ENCODE measurements at regions not wholly inside any gene's neighbourhood (a gene's known extent, or its start where the extent isn't known, plus 50 kb on each side); places are given as distances from the start of the nearest gene placed in this dataset.

GRCh38 chr1:22344851-22345560, 106.6 kb upstream of the ZBTB40 start:
- intact Hi-C loops (cut with DNase I), result no loop called here
- no peak for ATAC-seq
- Histone ChIP-seq H3K27ac (no peak overlapping the region), H3K9me3 (no peaks in the 10 kb centered on the region), H3K4me3 (no peak overlapping the region), H3K4me1 (peaks cover 0 to 5% (median 0%) of the 10 kb centered on the region in 9 donors), H3K36me3 (no peaks in the 10 kb centered on the region), H3K27me3 (peaks cover 0 to 92% (median 72%) of the 10 kb centered on the region in 7 donors)
- no peak for DNase-seq
- no peak for TF ChIP-seq CTCF (IDR thresholded peaks at IDR 0.05)
- WGBS, 2 donors, result 87 to 90% methylated on average over 17 of the region's 17 CpGs

GRCh38 chr1:22347854-22348760, 103.5 kb upstream of the ZBTB40 start:
- WGBS, 2 donors, result 67% methylated on average over 16 of the region's 16 CpGs
- Histone ChIP-seq H3K36me3 (no peaks in the 10 kb centered on the region), H3K9me3 (no peaks in the 10 kb centered on the region), H3K4me3 (no peak overlapping the region), H3K27me3 (peaks cover 0 to 91% (median 72%) of the 10 kb centered on the region in 7 donors), H3K27ac (no peak overlapping the region), H3K4me1 (no peaks in the 10 kb centered on the region)
- TF ChIP-seq CTCF (IDR thresholded peaks at IDR 0.05), result no peak
- intact Hi-C loops (cut with DNase I), result no loop called here
- ATAC-seq (no peak), DNase-seq (no peak)

GRCh38 chr1:22349362-22350043, 102.1 kb upstream of the ZBTB40 start:
- Histone ChIP-seq H3K4me1 (no peaks in the 10 kb centered on the region), H3K9me3 (no peaks in the 10 kb centered on the region), H3K27ac (no peak overlapping the region), H3K27me3 (peaks cover 0 to 91% (median 73%) of the 10 kb centered on the region in 7 donors), H3K4me3 (no peak overlapping the region), H3K36me3 (no peaks in the 10 kb centered on the region)
- intact Hi-C loops (cut with DNase I), result no loop called here
- DNase-seq, result no peak
- TF ChIP-seq CTCF (IDR thresholded peaks at IDR 0.05), result no peak
- WGBS, 2 donors, result 48 to 57% methylated on average over 14 of the region's 14 CpGs
- ATAC-seq, result no peak
